ENCODE measurements at regions not wholly inside any gene's neighbourhood (a gene's known extent, or its start where the extent isn't known, plus 50 kb on each side); places are given as distances from the start of the nearest gene placed in this dataset.

- Mint-ChIP-seq H3K27me3 (ENCODE audit: low read depth) (no peaks in the 10 kb centered on the region), H3K9me3 (no peaks in the 10 kb centered on the region), H3K36me3 (ENCODE audit: low read depth) (no peaks in the 10 kb centered on the region), H3K4me3 (no peak overlapping the region), H3K4me1 (no peaks in the 10 kb centered on the region), H3K27ac (ENCODE audit: unreplicated experiment) (no peak overlapping the region)
- TF ChIP-seq CTCF (conservative IDR thresholded peaks at IDR 0.05), result no peak
- no peak for DNase-seq (ENCODE audit: low read depth, low spot score)
Measured at GRCh38 chr1:88098881-88099280, 585.2 kb upstream of the PKN2 start.

GRCh38 chr1:88101041-88101440, 583.0 kb upstream of the PKN2 start:
- Mint-ChIP-seq H3K36me3 (ENCODE audit: low read depth) (no peaks in the 10 kb centered on the region), H3K27ac (ENCODE audit: unreplicated experiment) (no peak overlapping the region), H3K9me3 (no peaks in the 10 kb centered on the region), H3K4me3 (no peak overlapping the region), H3K27me3 (ENCODE audit: low read depth) (no peaks in the 10 kb centered on the region), H3K4me1 (no peaks in the 10 kb centered on the region)
- TF ChIP-seq CTCF (conservative IDR thresholded peaks at IDR 0.05), result no peak
- no peak for DNase-seq (ENCODE audit: low read depth, low spot score)

- Mint-ChIP-seq H3K36me3 (ENCODE audit: low read depth) (no peaks in the 10 kb centered on the region), H3K4me1 (no peaks in the 10 kb centered on the region), H3K4me3 (no peak overlapping the region), H3K27me3 (ENCODE audit: low read depth) (no peaks in the 10 kb centered on the region), H3K9me3 (no peaks in the 10 kb centered on the region), H3K27ac (ENCODE audit: unreplicated experiment) (no peak overlapping the region)
- DNase-seq (ENCODE audit: low read depth, low spot score), result no peak
- no peak for TF ChIP-seq CTCF (conservative IDR thresholded peaks at IDR 0.05)
Measured at GRCh38 chr1:88104236-88104635, 579.8 kb upstream of the PKN2 start.

GRCh38 chr1:88104886-88105285, 579.2 kb upstream of the PKN2 start:
- no peak overlapping the region for H3K27ac Mint-ChIP-seq (ENCODE audit: unreplicated experiment)
- no peak for DNase-seq (ENCODE audit: low read depth, low spot score)
- H3K27me3 Mint-ChIP-seq (ENCODE audit: low read depth), result no peaks in the 10 kb centered on the region
- no peak for TF ChIP-seq CTCF (conservative IDR thresholded peaks at IDR 0.05)
- no peaks in the 10 kb centered on the region for H3K36me3 Mint-ChIP-seq (ENCODE audit: low read depth)
- no peaks in the 10 kb centered on the region for H3K9me3 Mint-ChIP-seq
- no peaks in the 10 kb centered on the region for H3K4me1 Mint-ChIP-seq
- no peak overlapping the region for H3K4me3 Mint-ChIP-seq

- H3K9me3 Mint-ChIP-seq, result no peaks in the 10 kb centered on the region
- H3K4me1 Mint-ChIP-seq, result no peaks in the 10 kb centered on the region
- H3K27ac Mint-ChIP-seq (ENCODE audit: unreplicated experiment), result no peak overlapping the region
- H3K36me3 Mint-ChIP-seq (ENCODE audit: low read depth), result no peaks in the 10 kb centered on the region
- H3K4me3 Mint-ChIP-seq, result no peak overlapping the region
- DNase-seq (ENCODE audit: low read depth, low spot score), result no peak
- H3K27me3 Mint-ChIP-seq (ENCODE audit: low read depth), result no peaks in the 10 kb centered on the region
- no peak for TF ChIP-seq CTCF (conservative IDR thresholded peaks at IDR 0.05)
Measured at GRCh38 chr1:88111816-88112215, 572.3 kb upstream of the PKN2 start.

- Mint-ChIP-seq H3K9me3 (no peaks in the 10 kb centered on the region), H3K4me3 (no peak overlapping the region), H3K36me3 (ENCODE audit: low read depth) (no peaks in the 10 kb centered on the region), H3K27me3 (ENCODE audit: low read depth) (no peaks in the 10 kb centered on the region), H3K4me1 (no peaks in the 10 kb centered on the region), H3K27ac (ENCODE audit: unreplicated experiment) (no peak overlapping the region)
- TF ChIP-seq CTCF (conservative IDR thresholded peaks at IDR 0.05), result no peak
- DNase-seq (ENCODE audit: low read depth, low spot score), result no peak
Measured at GRCh38 chr1:88117597-88117996, 566.5 kb upstream of the PKN2 start.
